Breast epithelium (tissue), 4 donors: ENCODE measurements at regions not wholly inside any gene's neighbourhood (a gene's known extent, or its start where the extent isn't known, plus 50 kb on each side); places are given as distances from the start of the nearest gene placed in this dataset.

Experiments used
- DNase-seq, 2 donors: peaks; one replicate each; pipeline ENCODE4 v3.0.0-alpha.2; 2019; ENCODE audit warnings: low spot score in 2 of 2
- H3K27ac ChIP-seq, 2 donors: fragments of 200-600 bp; sonication (generic) in 1 of 2; one replicate each; pipeline ENCODE4 v1.5.1; 2016 to 2019; ENCODE audit warnings: mild to moderate bottlenecking in 1 of 2
- H3K27me3 ChIP-seq, 2 donors: fragments of 200-600 bp; sonication (generic) in 1 of 2; one replicate each; pipeline versions ENCODE4 v1.5.1 to v1.6.0; 2017 to 2019; ENCODE audit warnings: control low read depth in 1 of 2, mild to moderate bottlenecking in 1 of 2
- H3K36me3 ChIP-seq: fragments of 200-600 bp; one replicate; pipeline ENCODE4 v1.5.1; 2019
- H3K4me1 ChIP-seq, 2 donors: fragments of 200-600 bp; sonication (generic); one replicate each; pipeline ENCODE4 v1.5.1; 2016 to 2019; ENCODE audit warnings: control low read depth in 1 of 2
- H3K4me3 ChIP-seq, 3 donors: fragments of 200-600 bp; sonication (generic); 1 replicate in 2 of 3; 2 replicates in 1 of 3; pipeline ENCODE4 v1.5.1; 2016 to 2019; ENCODE audit warnings: mild to moderate bottlenecking in 3 of 3, moderate library complexity in 2 of 3
- H3K9me3 ChIP-seq, 2 donors: fragments of 200-600 bp; sonication (generic) in 1 of 2; one replicate each; pipeline ENCODE4 v1.5.1; 2016 to 2019; ENCODE audit warnings: control low read depth in 1 of 2
- POLR2A ChIP-seq: fragments of 450-650 bp; IDR thresholded peaks from one replicate; pipeline ENCODE4 v1.6.1; 2016; ENCODE audit warnings: antibody characterized with exemption, mild to moderate bottlenecking, moderate library complexity
- POLR2AphosphoS5 ChIP-seq, 3 donors: sonication (generic); formaldehyde crosslinking; IDR thresholded peaks; one replicate each; pipeline ENCODE4 v1.6.1; 2017; ENCODE audit warnings: antibody characterized with exemption in 3 of 3
- intact Hi-C: fragments of 100-400 bp; cut with DNase I; formaldehyde crosslinking; loops from one replicate; pipeline ENCODE4 v1.15.1; 2023; ENCODE audit warnings: low total_unique reads
- TF ChIP-seq, protein P1 (sequence below), 3 donors: fragments of 450-650 bp; IDR thresholded peaks; one replicate each; pipeline ENCODE4 v1.5.1; 2016 to 2017; ENCODE audit warnings: antibody characterized with exemption in 3 of 3, mild to moderate bottlenecking in 3 of 3, moderate library complexity in 3 of 3

- H3K36me3 ChIP-seq = peaks cover 3% of the 10 kb centered on the region
- TF ChIP-seq POLR2A = no peak
- TF ChIP-seq, protein P1, sequence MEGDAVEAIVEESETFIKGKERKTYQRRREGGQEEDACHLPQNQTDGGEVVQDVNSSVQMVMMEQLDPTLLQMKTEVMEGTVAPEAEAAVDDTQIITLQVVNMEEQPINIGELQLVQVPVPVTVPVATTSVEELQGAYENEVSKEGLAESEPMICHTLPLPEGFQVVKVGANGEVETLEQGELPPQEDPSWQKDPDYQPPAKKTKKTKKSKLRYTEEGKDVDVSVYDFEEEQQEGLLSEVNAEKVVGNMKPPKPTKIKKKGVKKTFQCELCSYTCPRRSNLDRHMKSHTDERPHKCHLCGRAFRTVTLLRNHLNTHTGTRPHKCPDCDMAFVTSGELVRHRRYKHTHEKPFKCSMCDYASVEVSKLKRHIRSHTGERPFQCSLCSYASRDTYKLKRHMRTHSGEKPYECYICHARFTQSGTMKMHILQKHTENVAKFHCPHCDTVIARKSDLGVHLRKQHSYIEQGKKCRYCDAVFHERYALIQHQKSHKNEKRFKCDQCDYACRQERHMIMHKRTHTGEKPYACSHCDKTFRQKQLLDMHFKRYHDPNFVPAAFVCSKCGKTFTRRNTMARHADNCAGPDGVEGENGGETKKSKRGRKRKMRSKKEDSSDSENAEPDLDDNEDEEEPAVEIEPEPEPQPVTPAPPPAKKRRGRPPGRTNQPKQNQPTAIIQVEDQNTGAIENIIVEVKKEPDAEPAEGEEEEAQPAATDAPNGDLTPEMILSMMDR (IDR thresholded peaks at IDR 0.05) = no peak
- no peak for DNase-seq
- no peaks in the 10 kb centered on the region for H3K27me3 ChIP-seq
- intact Hi-C loops = no loop called here
- H3K27ac ChIP-seq = no peak overlapping the region
- peaks cover 0 to 4% of the 10 kb centered on the region in 2 donors for H3K9me3 ChIP-seq
- H3K4me3 ChIP-seq = no peak overlapping the region
- no peaks in the 10 kb centered on the region for H3K4me1 ChIP-seq
These were observed 819.3 kb downstream of the FRK start for GRCh38 chr6:115241373-115241772.

GRCh38 chr6:115221198-115221597 is 839.5 kb downstream of the FRK start:
- H3K9me3 ChIP-seq = peaks cover 0 to 8% of the 10 kb centered on the region in 2 donors
- H3K27ac ChIP-seq = no peak overlapping the region
- no peak overlapping the region for H3K4me3 ChIP-seq
- TF ChIP-seq, protein P1 (IDR thresholded peaks at IDR 0.05) = no peak
- TF ChIP-seq POLR2A (no peak), POLR2AphosphoS5 (IDR thresholded peaks at IDR 0.05) (no peak)
- no peaks in the 10 kb centered on the region for H3K36me3 ChIP-seq
- H3K4me1 ChIP-seq = no peaks in the 10 kb centered on the region
- DNase-seq = no peak
- intact Hi-C loops = loop anchor here (2.0 kb wide), 1 partner anchor 64 kb away; no protein-coding TSS in a partner anchor
- no peaks in the 10 kb centered on the region for H3K27me3 ChIP-seq

GRCh38 chr6:115220551-115221159 is 840.0 kb downstream of the FRK start:
- no peaks in the 10 kb centered on the region for H3K36me3 ChIP-seq
- H3K27ac ChIP-seq = no peak overlapping the region
- no peak overlapping the region for H3K4me3 ChIP-seq
- TF ChIP-seq POLR2A (no peak), POLR2AphosphoS5 (IDR thresholded peaks at IDR 0.05) (no peak)
- TF ChIP-seq, protein P1 (IDR thresholded peaks at IDR 0.05) = no peak
- H3K27me3 ChIP-seq = no peaks in the 10 kb centered on the region
- no peak for DNase-seq
- peaks cover 0 to 8% of the 10 kb centered on the region in 2 donors for H3K9me3 ChIP-seq
- H3K4me1 ChIP-seq = no peaks in the 10 kb centered on the region
- intact Hi-C loops = loop anchor here (2.0 kb wide), 1 partner anchor 64 kb away; no protein-coding TSS in a partner anchor

- intact Hi-C loops = loop anchor here (2.0 kb wide), 1 partner anchor 63 kb away; no protein-coding TSS in a partner anchor
- DNase-seq = no peak
- Histone ChIP-seq H3K9me3 (peaks cover 0 to 8% of the 10 kb centered on the region in 2 donors), H3K4me3 (no peak overlapping the region), H3K27ac (no peak overlapping the region), H3K27me3 (no peaks in the 10 kb centered on the region), H3K36me3 (no peaks in the 10 kb centered on the region), H3K4me1 (no peaks in the 10 kb centered on the region)
- TF ChIP-seq POLR2AphosphoS5 (IDR thresholded peaks at IDR 0.05) = no peak
- TF ChIP-seq, protein P1 (IDR thresholded peaks at IDR 0.05) = no peak
- TF ChIP-seq POLR2A = no peak
These were observed 841.0 kb downstream of the FRK start for GRCh38 chr6:115219645-115220044.

DNA sequence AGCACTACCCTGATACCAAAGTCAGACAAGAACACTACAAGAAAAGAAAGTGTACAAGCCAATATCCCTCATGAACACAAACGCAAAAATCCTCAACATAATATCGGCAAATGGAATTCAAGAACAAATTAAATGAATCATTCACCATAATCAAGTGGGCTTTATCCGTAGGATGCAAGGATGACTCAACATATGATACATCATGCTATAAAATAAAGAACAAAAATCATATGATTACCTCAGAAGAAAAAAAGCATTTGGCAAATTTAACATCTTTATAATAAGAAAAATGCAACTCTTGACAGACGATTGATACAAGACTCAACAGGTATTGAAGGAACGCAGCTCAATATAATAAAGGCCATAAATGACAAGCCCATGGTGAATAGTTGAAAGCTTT is 843.9 kb downstream of the FRK start:
- Histone ChIP-seq H3K27me3 (no peaks in the 10 kb centered on the region), H3K4me3 (no peak overlapping the region), H3K27ac (no peak overlapping the region), H3K4me1 (no peaks in the 10 kb centered on the region), H3K9me3 (peaks cover 0 to under 1% of the 10 kb centered on the region in 2 donors), H3K36me3 (no peaks in the 10 kb centered on the region)
- intact Hi-C loops = no loop called here
- TF ChIP-seq POLR2AphosphoS5 (IDR thresholded peaks at IDR 0.05) = no peak
- no peak for TF ChIP-seq POLR2A
- TF ChIP-seq, protein P1 (IDR thresholded peaks at IDR 0.05) = no peak
- no peak for DNase-seq
